Spleen (tissue), 7 donors: ENCODE measurements at regions not wholly inside any gene's neighbourhood (a gene's known extent, or its start where the extent isn't known, plus 50 kb on each side); places are given as distances from the start of the nearest gene placed in this dataset.

Experiments used
- CTCF ChIP-seq, 11 experiments: fragments of 200-600 bp in 7 of 11; fragments of 450-650 bp in 4 of 11; sonication (generic) in 4 of 11; IDR thresholded peaks in 8 of 11; conservative IDR thresholded peaks in 3 of 11; 1 replicate in 7 of 11; 2 replicates in 4 of 11; pipeline versions ENCODE4 v1.4.0 to v1.8.0; 2016 to 2021; ENCODE audit warnings: antibody characterized with exemption in 11 of 11, inconsistent platforms in 4 of 11, mild to moderate bottlenecking in 1 of 11
- POLR2AphosphoS5 ChIP-seq, 3 donors: sonication (generic); formaldehyde crosslinking; IDR thresholded peaks; one replicate each; pipeline ENCODE4 v1.5.1; 2017; ENCODE audit warnings: antibody characterized with exemption in 3 of 3
- donor health status: DM: no; HTN: no; CAD: no; lungs with moderate emphysema.
- donor health status: DM: no; HTN: no; CAD: no.
- donor health status: DM: no; HTN: no; CAD: no.

- TF ChIP-seq CTCF (IDR thresholded peaks at IDR 0.05 in 8 of 11, conservative IDR thresholded peaks at IDR 0.05 in 3 of 11) (no peak), POLR2AphosphoS5 (IDR thresholded peaks at IDR 0.05) (no peak)
These were observed 77.8 kb downstream of the BOD1 start for GRCh38 chr5:173538654-173539053.
